ENCODE measurements at regions not wholly inside any gene's neighbourhood (a gene's known extent, or its start where the extent isn't known, plus 50 kb on each side); places are given as distances from the start of the nearest gene placed in this dataset.

DNA sequence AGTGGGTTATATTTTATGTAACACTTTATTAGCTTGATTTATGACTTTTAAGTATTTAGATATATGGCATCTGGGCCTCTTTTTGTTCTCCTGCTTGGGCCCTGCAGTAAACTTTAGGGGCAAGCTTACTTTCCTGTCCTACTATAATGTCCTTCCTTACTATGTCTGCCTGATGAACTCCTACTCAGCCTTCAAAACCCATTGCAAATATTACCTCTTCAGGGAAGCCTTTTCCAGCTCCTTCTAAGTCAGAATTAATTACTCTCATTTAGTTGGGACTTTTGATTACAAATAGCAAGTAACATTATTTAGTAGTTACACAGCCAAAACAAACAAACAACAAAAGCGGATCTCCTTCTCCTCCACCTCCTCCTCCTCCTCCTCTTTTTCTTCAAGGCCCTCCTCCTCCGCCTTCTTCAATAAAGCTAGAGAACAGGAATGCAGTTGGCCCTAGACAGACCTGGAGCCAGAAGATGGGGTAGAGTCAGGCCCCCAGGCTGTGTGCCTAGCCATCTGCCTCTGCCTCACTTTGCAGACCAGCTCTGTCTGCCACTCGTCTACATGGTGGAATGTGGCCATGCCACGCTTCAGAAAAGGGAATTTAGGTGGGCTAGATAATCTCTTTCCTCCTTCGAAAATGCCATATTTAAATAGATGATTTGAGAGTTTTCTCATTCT lies 301.2 kb downstream of the SP3 start:
- no peak overlapping the region for H3K27ac ChIP-seq (ENCODE audit: low read depth, low read length)
- H3K9ac ChIP-seq (ENCODE audit: low read length) = no peak overlapping the region
- no peaks in the 10 kb centered on the region for H3K9me3 ChIP-seq (ENCODE audit: insufficient read depth, low read length)
- no peaks in the 10 kb centered on the region for H3K27me3 ChIP-seq (ENCODE audit: low read length)
- H3K79me2 ChIP-seq (ENCODE audit: insufficient read depth, low read length) = no peaks in the 10 kb centered on the region
- H2AFZ ChIP-seq (ENCODE audit: low read depth, low read length, severe bottlenecking) = no peak overlapping the region
- H4K20me1 ChIP-seq (ENCODE audit: low read depth, low read length) = no peaks in the 10 kb centered on the region
- H3K36me3 ChIP-seq (ENCODE audit: low read length) = no peaks in the 10 kb centered on the region
- no peak overlapping the region for H3K4me3 ChIP-seq (ENCODE audit: insufficient read depth, low read length, poor library complexity, severe bottlenecking)
- no peaks in the 10 kb centered on the region for H3F3A ChIP-seq (ENCODE audit: insufficient read depth)
- H3K4me2 ChIP-seq (ENCODE audit: low read depth, low read length, poor library complexity, severe bottlenecking) = no peak overlapping the region
- TF ChIP-seq EZH2phosphoT487 (conservative IDR thresholded peaks at IDR 0.05; ENCODE audit: low read length) = no peak
- TF ChIP-seq, protein P1, sequence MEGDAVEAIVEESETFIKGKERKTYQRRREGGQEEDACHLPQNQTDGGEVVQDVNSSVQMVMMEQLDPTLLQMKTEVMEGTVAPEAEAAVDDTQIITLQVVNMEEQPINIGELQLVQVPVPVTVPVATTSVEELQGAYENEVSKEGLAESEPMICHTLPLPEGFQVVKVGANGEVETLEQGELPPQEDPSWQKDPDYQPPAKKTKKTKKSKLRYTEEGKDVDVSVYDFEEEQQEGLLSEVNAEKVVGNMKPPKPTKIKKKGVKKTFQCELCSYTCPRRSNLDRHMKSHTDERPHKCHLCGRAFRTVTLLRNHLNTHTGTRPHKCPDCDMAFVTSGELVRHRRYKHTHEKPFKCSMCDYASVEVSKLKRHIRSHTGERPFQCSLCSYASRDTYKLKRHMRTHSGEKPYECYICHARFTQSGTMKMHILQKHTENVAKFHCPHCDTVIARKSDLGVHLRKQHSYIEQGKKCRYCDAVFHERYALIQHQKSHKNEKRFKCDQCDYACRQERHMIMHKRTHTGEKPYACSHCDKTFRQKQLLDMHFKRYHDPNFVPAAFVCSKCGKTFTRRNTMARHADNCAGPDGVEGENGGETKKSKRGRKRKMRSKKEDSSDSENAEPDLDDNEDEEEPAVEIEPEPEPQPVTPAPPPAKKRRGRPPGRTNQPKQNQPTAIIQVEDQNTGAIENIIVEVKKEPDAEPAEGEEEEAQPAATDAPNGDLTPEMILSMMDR (IDR thresholded peaks at IDR 0.05; ENCODE audit: insufficient read depth, low read length, poor library complexity, severe bottlenecking) = no peak
- no peaks in the 10 kb centered on the region for H3K9me2 ChIP-seq (replicated peaks; ENCODE audit: insufficient read depth, low read length)

DNA sequence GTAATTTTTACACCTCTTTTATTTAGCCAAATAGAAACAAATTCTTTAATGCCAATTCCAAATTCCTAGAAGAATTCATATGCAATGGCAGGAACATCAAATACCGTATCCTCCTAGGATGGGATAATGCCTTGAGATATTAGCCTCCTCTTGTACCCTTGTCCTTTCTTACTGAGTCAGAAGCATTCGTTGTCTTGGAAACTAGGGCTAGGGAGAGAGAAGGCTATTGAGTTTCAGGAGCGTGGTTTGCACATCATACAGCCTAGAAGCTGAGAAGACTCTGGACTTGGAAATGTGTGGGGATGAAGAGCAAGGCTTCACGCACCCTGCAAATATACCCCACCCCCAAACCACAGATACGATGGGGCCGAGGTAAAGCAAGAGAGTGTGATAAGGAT lies 300.7 kb downstream of the SP3 start:
- no peak overlapping the region for H2AFZ ChIP-seq (ENCODE audit: low read depth, low read length, severe bottlenecking)
- no peaks in the 10 kb centered on the region for H4K20me1 ChIP-seq (ENCODE audit: low read depth, low read length)
- no peak for TF ChIP-seq EZH2phosphoT487 (conservative IDR thresholded peaks at IDR 0.05; ENCODE audit: low read length)
- TF ChIP-seq, protein P1 (IDR thresholded peaks at IDR 0.05; ENCODE audit: insufficient read depth, low read length, poor library complexity, severe bottlenecking) = no peak
- no peak overlapping the region for H3K9ac ChIP-seq (ENCODE audit: low read length)
- H3K9me3 ChIP-seq (ENCODE audit: insufficient read depth, low read length) = no peaks in the 10 kb centered on the region
- H3K36me3 ChIP-seq (ENCODE audit: low read length) = no peaks in the 10 kb centered on the region
- H3K27ac ChIP-seq (ENCODE audit: low read depth, low read length) = no peak overlapping the region
- H3K4me3 ChIP-seq (ENCODE audit: insufficient read depth, low read length, poor library complexity, severe bottlenecking) = no peak overlapping the region
- no peaks in the 10 kb centered on the region for H3K27me3 ChIP-seq (ENCODE audit: low read length)
- no peaks in the 10 kb centered on the region for H3K9me2 ChIP-seq (replicated peaks; ENCODE audit: insufficient read depth, low read length)
- no peaks in the 10 kb centered on the region for H3K79me2 ChIP-seq (ENCODE audit: insufficient read depth, low read length)
- H3K4me2 ChIP-seq (ENCODE audit: low read depth, low read length, poor library complexity, severe bottlenecking) = no peak overlapping the region
- H3F3A ChIP-seq (ENCODE audit: insufficient read depth) = no peaks in the 10 kb centered on the region

DNA sequence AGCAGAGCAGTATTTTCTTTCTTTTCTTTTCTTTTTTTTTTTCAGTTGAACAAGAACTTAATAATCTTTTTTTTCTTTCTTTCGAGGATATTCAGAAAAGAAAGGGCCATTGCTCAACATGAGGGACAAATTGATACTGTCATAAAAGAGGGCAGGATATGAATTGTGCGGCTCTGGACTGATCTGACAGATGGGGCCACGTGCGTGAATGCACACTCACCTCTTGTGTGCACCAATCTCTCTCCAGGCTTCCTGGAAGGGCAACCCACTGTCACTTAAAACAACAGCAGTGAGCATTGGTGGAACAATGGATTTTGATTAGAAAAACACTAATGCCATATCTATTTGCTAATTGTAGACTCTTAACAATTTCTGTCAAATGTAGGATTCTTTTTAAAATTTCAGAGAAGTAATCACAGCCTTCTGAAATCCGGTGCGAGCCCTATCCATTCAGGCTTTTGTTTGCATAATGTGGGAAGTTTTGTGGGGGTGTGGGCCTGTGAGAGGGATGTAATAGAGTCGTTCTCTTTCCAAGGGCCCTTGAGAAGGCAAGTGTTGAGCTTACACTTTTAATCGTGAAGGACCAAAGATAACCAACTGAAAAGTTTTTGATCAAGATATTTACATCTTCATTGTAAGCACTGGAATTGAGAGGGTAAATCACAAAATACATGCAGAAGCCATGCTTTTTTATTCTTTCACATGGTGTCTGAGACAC lies 298.8 kb downstream of the SP3 start:
- no peaks in the 10 kb centered on the region for H3K9me3 ChIP-seq (ENCODE audit: insufficient read depth, low read length)
- TF ChIP-seq, protein P1 (IDR thresholded peaks at IDR 0.05; ENCODE audit: insufficient read depth, low read length, poor library complexity, severe bottlenecking) = no peak
- no peak for TF ChIP-seq EZH2phosphoT487 (conservative IDR thresholded peaks at IDR 0.05; ENCODE audit: low read length)
- no peaks in the 10 kb centered on the region for H3K79me2 ChIP-seq (ENCODE audit: insufficient read depth, low read length)
- H3K9me2 ChIP-seq (replicated peaks; ENCODE audit: insufficient read depth, low read length) = no peaks in the 10 kb centered on the region
- no peaks in the 10 kb centered on the region for H3K27me3 ChIP-seq (ENCODE audit: low read length)
- no peak overlapping the region for H3K27ac ChIP-seq (ENCODE audit: low read depth, low read length)
- no peaks in the 10 kb centered on the region for H3F3A ChIP-seq (ENCODE audit: insufficient read depth)
- H3K9ac ChIP-seq (ENCODE audit: low read length) = no peak overlapping the region
- no peak overlapping the region for H2AFZ ChIP-seq (ENCODE audit: low read depth, low read length, severe bottlenecking)
- H3K36me3 ChIP-seq (ENCODE audit: low read length) = no peaks in the 10 kb centered on the region
- H3K4me3 ChIP-seq (ENCODE audit: insufficient read depth, low read length, poor library complexity, severe bottlenecking) = no peak overlapping the region
- H3K4me2 ChIP-seq (ENCODE audit: low read depth, low read length, poor library complexity, severe bottlenecking) = no peak overlapping the region
- no peaks in the 10 kb centered on the region for H4K20me1 ChIP-seq (ENCODE audit: low read depth, low read length)
